ENCODE measurements at regions not wholly inside any gene's neighbourhood (a gene's known extent, or its start where the extent isn't known, plus 50 kb on each side); places are given as distances from the start of the nearest gene placed in this dataset.

- TF ChIP-seq, protein P1, sequence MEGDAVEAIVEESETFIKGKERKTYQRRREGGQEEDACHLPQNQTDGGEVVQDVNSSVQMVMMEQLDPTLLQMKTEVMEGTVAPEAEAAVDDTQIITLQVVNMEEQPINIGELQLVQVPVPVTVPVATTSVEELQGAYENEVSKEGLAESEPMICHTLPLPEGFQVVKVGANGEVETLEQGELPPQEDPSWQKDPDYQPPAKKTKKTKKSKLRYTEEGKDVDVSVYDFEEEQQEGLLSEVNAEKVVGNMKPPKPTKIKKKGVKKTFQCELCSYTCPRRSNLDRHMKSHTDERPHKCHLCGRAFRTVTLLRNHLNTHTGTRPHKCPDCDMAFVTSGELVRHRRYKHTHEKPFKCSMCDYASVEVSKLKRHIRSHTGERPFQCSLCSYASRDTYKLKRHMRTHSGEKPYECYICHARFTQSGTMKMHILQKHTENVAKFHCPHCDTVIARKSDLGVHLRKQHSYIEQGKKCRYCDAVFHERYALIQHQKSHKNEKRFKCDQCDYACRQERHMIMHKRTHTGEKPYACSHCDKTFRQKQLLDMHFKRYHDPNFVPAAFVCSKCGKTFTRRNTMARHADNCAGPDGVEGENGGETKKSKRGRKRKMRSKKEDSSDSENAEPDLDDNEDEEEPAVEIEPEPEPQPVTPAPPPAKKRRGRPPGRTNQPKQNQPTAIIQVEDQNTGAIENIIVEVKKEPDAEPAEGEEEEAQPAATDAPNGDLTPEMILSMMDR (optimal IDR thresholded peaks at IDR 0.05 in 1 of 3, IDR thresholded peaks at IDR 0.05 in 1 of 3, conservative IDR thresholded peaks at IDR 0.05 in 1 of 3; ENCODE audit: extremely low read depth in 1 of 3, insufficient read depth in 2 of 3, low read length in 3 of 3): no peak
- TF ChIP-seq EZH2 (IDR thresholded peaks at IDR 0.05; ENCODE audit: low read length): no peak
Observed at GRCh38 chr6:169366258-169366901, 112.7 kb upstream of the THBS2 start.

Measured in keratinocyte (primary cell).